ENCODE measurements at regions not wholly inside any gene's neighbourhood (a gene's known extent, or its start where the extent isn't known, plus 50 kb on each side); places are given as distances from the start of the nearest gene placed in this dataset.
"Not testable (repeated sequence)": the region's sequence is repeated elsewhere in the genome, so short reads cannot be mapped to it uniquely, and the experiment has no call there.

- peaks cover 2 to 4% (median 3%) of the 10 kb centered on the region in 3 donors for H3K9me3 Mint-ChIP-seq
- H3K27me3 Mint-ChIP-seq, result peaks cover 7% of the 10 kb centered on the region
- no peak overlapping the region for H3K4me3 Mint-ChIP-seq
- H3K36me3 Mint-ChIP-seq, result no peaks in the 10 kb centered on the region
- peaks cover 0 to 4% (median 3%) of the 10 kb centered on the region in 3 donors for H3K4me1 Mint-ChIP-seq
- no peak overlapping the region for H3K27ac Mint-ChIP-seq
Measured at GRCh38 chrX:1109580-1110119, 102.8 kb downstream of the CRLF2 start.

- Mint-ChIP-seq H3K4me1 (peaks cover 0 to 4% (median 3%) of the 10 kb centered on the region in 3 donors), H3K36me3 (no peaks in the 10 kb centered on the region), H3K4me3 (no peak overlapping the region)
Measured at GRCh38 chrX:1108501-1109445, 103.7 kb downstream of the CRLF2 start.

DNA sequence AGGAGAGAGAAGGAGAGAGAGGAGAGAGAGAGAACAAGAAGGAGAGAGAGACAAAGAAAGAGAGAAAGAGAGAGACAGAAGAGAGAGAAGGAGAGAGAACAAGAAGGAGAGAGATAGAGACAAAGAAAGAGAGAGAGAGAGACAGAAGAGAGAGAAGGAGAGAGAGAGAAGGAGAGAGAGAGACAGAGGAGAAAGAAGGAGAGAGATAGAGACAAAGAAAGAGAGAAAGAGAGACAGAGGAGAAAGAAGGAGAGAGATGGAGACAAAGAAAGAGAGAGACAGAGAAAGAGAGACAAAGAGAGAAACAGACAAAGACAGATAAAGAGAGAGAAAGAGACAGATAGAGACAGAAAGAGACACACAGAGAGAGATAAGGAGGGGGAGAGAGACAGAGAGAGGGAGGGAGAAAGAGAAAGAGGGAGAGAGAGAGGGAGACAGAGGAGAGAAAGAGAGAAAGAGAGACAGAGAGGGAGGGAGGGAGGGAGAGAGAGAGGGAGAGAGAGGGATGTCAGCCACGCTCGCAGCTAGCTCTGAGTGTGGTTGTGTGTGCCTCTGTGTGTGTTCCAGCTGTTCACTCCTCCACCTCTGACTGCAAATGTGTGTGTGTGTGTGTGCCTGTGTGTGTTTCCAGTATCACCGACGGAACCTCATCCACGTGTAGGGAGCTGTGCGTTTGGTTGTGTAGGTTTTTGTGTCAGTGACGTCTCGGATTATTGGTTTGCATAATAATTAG lies 105.8 kb downstream of the CRLF2 start:
- Mint-ChIP-seq H3K9me3 (peaks cover 2 to 4% (median 3%) of the 10 kb centered on the region in 3 donors), H3K36me3 (no peaks in the 10 kb centered on the region), H3K4me3 (peak overlapping the region in 1 of 4 donors; percentile 78), H3K27ac (no peak overlapping the region), H3K27me3 (peaks cover 9% of the 10 kb centered on the region), H3K4me1 (peaks cover 0 to 4% (median 0%) of the 10 kb centered on the region in 3 donors)

More at GRCh38 chrX:1108501-1109445, 103.7 kb downstream of the CRLF2 start:
- Mint-ChIP-seq H3K27me3 (peaks cover 9% of the 10 kb centered on the region), H3K9me3 (peaks cover 2 to 4% (median 3%) of the 10 kb centered on the region in 3 donors), H3K27ac (no peak overlapping the region)

GRCh38 chrX:1105671-1106419 lies 106.6 kb downstream of the CRLF2 start:
- peak overlapping the region in 1 of 4 donors; percentile 78 for H3K4me3 Mint-ChIP-seq
- no peaks in the 10 kb centered on the region for H3K36me3 Mint-ChIP-seq
- peaks cover 0 to 2% (median 0%) of the 10 kb centered on the region in 3 donors for H3K4me1 Mint-ChIP-seq
- no peak overlapping the region for H3K27ac Mint-ChIP-seq
- peaks cover 1 to 3% (median 2%) of the 10 kb centered on the region in 3 donors for H3K9me3 Mint-ChIP-seq
- H3K27me3 Mint-ChIP-seq, result peaks cover 9% of the 10 kb centered on the region

DNA sequence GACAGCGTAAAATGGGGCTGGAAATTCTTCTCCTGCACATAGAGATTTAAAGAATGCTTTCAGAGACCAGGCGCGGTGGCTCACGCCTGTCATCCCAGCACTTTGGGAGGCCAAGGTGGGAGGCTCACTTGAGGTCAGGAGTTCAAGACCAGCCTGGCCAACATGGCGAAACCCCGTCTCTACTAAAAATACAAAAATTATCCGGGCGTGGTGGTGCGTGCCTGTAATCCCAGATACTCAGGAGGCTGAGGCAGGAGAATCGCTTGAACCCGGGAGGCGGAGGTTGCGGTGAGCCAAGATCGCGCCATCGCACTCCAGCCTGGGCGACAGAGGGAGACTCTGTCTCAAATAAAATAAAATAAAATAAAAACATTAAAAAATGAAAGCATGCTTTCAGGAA lies 107.4 kb downstream of the CRLF2 start:
- not testable (repeated sequence) for H3K9me3 Mint-ChIP-seq, H3K27me3 Mint-ChIP-seq, H3K4me1 Mint-ChIP-seq, H3K27ac Mint-ChIP-seq, H3K4me3 Mint-ChIP-seq, H3K36me3 Mint-ChIP-seq

- H3K4me3 Mint-ChIP-seq, result no peak overlapping the region
- peaks cover 0 to 2% (median 0%) of the 10 kb centered on the region in 3 donors for H3K9me3 Mint-ChIP-seq
- peaks cover 0 to 1% (median 0%) of the 10 kb centered on the region in 3 donors for H3K4me1 Mint-ChIP-seq
- no peaks in the 10 kb centered on the region for H3K36me3 Mint-ChIP-seq
- no peak overlapping the region for H3K27ac Mint-ChIP-seq
- H3K27me3 Mint-ChIP-seq, result peaks cover 9% of the 10 kb centered on the region
Measured at GRCh38 chrX:1103360-1103759, 109.1 kb downstream of the CRLF2 start.

- Mint-ChIP-seq H3K36me3 (no peaks in the 10 kb centered on the region), H3K4me1 (no peaks in the 10 kb centered on the region), H3K27ac (no peak overlapping the region), H3K9me3 (peaks cover 0 to 2% (median 0%) of the 10 kb centered on the region in 3 donors), H3K27me3 (peaks cover 5% of the 10 kb centered on the region), H3K4me3 (no peak overlapping the region)
Measured at GRCh38 chrX:1102786-1103185, 109.7 kb downstream of the CRLF2 start.

DNA sequence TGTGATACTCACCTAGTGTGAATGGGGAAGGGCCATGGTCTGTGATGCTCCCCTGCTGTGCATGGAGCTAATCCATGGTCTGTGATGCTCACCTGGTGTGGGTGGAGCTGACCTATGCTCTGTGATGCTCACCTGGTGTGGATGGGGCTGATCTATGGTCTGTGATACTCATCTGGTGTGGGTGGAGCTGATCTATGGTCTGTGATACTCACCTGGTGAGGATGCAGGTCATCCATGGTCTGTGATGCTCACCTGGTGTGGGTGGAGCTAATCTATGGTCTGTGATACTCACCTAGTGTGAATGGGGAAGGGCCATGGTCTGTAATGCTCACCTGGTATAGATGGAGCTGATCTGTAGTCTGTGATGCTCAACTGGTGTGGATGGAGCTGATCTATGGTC lies 110.2 kb downstream of the CRLF2 start:
- H3K4me3 Mint-ChIP-seq, H3K36me3 Mint-ChIP-seq, H3K27ac Mint-ChIP-seq, H3K4me1 Mint-ChIP-seq, H3K9me3 Mint-ChIP-seq, H3K27me3 Mint-ChIP-seq: not testable (repeated sequence)

GRCh38 chrX:1099146-1099770 lies 113.2 kb downstream of the CRLF2 start:
- no peaks in the 10 kb centered on the region for H3K36me3 Mint-ChIP-seq
- peaks cover 1% of the 10 kb centered on the region for H3K27me3 Mint-ChIP-seq
- no peak overlapping the region for H3K4me3 Mint-ChIP-seq
- H3K4me1 Mint-ChIP-seq, result no peaks in the 10 kb centered on the region
- peaks cover 2 to 12% (median 2%) of the 10 kb centered on the region in 3 donors for H3K9me3 Mint-ChIP-seq
- no peak overlapping the region for H3K27ac Mint-ChIP-seq

DNA sequence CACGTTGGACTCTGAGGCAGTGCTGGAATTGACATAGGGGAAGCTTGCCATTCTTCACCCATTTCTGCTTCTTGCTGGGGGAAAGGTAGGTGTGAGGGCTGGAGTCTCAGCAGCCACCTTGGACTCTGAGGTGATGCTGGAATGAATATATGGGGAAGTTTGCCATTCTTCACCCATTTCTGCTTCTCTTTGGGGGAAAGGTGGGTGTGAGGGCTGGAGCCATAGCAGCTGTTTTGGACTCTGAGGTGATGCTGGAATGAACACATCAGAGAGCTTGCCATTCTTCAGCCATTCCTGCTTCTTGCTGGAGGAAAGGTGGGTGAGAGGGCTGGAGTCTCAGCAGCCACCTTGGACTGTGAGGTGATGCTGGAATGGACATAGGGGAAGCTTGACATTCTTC lies 115.1 kb downstream of the CRLF2 start:
- no peak overlapping the region for H3K4me3 Mint-ChIP-seq
- peaks cover 2 to 12% (median 3%) of the 10 kb centered on the region in 3 donors for H3K9me3 Mint-ChIP-seq
- no peaks in the 10 kb centered on the region for H3K27me3 Mint-ChIP-seq
- H3K27ac Mint-ChIP-seq, result no peak overlapping the region
- H3K36me3 Mint-ChIP-seq, result no peaks in the 10 kb centered on the region
- no peaks in the 10 kb centered on the region for H3K4me1 Mint-ChIP-seq

DNA sequence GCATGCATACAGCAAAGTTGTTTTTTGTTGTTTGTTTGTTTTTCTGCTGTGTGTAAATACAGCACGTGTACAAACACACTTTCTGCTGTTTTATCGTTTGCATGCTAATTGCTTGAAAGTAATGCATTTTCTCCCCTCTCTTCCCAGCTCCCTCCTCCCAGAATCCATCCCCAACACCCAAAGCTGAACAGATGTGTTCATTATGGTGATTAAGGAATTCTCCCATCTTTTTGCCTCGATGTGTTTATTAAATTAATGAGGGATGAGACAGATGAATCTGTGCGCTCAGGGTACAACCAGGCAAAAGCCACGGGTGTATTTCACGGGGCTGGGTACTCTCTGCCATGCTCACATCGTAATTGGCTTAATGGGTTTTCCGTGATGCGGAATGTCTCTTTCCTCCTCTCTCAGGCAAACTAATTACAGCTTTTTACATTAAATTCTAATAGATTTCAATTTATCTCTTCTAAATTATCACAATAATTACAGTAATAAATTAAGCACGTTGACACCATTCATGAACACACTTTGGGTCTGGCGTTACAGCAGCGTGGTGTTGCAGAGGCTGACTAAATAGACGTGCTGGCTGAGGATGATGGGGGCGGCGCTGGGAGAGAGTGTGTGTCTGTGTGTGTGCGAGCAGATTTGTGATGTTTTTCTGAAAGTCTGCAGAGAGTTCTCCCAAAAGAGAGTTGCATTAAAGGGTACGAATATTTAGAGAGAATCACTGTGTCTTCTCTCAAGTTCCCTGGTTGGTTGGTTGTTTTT lies 117.7 kb downstream of the CRLF2 start:
- no peak overlapping the region for H3K4me3 Mint-ChIP-seq
- no peaks in the 10 kb centered on the region for H3K36me3 Mint-ChIP-seq
- no peak overlapping the region for H3K27ac Mint-ChIP-seq
- peaks cover 2 to 12% (median 3%) of the 10 kb centered on the region in 3 donors for H3K9me3 Mint-ChIP-seq
- H3K4me1 Mint-ChIP-seq, result no peaks in the 10 kb centered on the region
- no peaks in the 10 kb centered on the region for H3K27me3 Mint-ChIP-seq

DNA sequence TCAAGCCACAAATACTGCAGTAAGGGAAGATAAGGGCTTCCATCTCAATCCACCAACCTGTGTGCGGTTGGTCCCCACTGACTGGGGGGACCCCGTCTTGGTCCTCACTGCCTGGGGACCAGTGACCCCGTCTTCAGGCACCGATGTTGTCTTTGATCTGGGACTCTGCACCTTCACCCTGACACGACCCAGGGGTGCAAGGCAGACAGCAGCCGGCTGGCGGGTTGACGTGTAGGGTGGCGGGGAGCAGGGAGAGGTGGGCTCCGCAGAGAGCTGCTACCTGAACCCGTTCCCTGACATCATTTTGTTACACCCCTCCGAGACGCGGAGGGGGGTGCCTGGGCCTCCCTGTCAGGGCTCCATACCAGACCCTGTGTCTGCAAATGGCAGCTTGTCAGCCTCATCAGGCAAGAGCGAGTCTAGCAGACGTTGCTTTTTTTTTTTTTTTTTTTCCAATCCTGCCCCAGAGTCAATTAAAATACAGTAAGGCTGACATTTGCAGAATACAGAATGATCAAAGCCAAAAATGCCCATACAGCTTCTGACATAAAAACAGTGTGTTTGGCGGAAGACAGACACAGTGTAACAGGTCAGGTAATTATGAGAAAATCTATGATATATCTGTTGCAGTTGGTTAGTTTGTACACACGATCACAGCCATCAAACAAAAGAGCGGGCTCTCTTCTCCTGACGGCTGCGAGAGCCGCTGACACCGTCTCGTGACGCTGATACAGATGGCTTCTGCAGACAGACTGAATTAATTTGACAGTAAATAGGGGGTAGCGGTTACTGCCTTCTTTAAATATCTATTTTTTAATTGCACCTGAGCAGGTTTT lies 118.6 kb downstream of the CRLF2 start:
- H3K27me3 Mint-ChIP-seq, result no peaks in the 10 kb centered on the region
- no peaks in the 10 kb centered on the region for H3K36me3 Mint-ChIP-seq
- no peak overlapping the region for H3K27ac Mint-ChIP-seq
- H3K9me3 Mint-ChIP-seq, result peaks cover 2 to 12% (median 3%) of the 10 kb centered on the region in 3 donors
- H3K4me1 Mint-ChIP-seq, result no peaks in the 10 kb centered on the region
- no peak overlapping the region for H3K4me3 Mint-ChIP-seq

DNA sequence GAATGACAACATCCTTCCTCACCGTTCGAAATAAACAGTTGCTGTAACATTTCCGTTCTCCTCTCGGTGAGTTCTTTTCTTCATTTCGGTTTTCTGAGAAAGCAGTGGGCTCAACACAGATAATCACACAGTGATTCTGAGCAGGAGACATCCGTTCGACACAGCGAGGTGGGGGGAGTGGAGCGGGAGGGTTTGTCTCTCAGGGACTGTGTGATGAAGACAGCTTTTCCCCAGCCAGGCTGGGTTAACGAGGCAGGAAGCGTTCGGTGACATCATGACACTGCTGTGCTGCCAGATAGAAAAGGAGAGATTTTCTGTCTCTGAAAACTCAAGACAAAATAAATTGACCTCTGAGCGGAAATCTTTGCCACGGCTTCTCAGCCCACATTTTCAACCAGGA lies 119.3 kb downstream of the CRLF2 start:
- no peaks in the 10 kb centered on the region for H3K4me1 Mint-ChIP-seq
- H3K9me3 Mint-ChIP-seq, result peaks cover 2 to 12% (median 3%) of the 10 kb centered on the region in 3 donors
- no peak overlapping the region for H3K4me3 Mint-ChIP-seq
- no peak overlapping the region for H3K27ac Mint-ChIP-seq
- H3K36me3 Mint-ChIP-seq, result no peaks in the 10 kb centered on the region
- no peaks in the 10 kb centered on the region for H3K27me3 Mint-ChIP-seq
